H1 (cell line): ENCODE measurements at regions not wholly inside any gene's neighbourhood (a gene's known extent, or its start where the extent isn't known, plus 50 kb on each side); places are given as distances from the start of the nearest gene placed in this dataset.

Experiments used
- CTCF ChIA-PET: fragments of 300-600 bp; sonication (Branson Sonifier 250); formaldehyde crosslinking; loops from one replicate; lab custom pipeline; 2021; ENCODE audit not compliant: partially characterized antibody; lab: Charles Lee
- POLR2A ChIA-PET: fragments of 300-600 bp; sonication (Branson Sonifier 250); formaldehyde crosslinking; loops from one replicate; lab custom pipeline; 2021; ENCODE audit warnings: inconsistent platforms; ENCODE audit not compliant: partially characterized antibody; lab: Charles Lee
- DNase-seq, 2 experiments: peaks; one replicate each; pipeline versions ENCODE4 v3.0.0 to v3.0.0-alpha.2; 2010 to 2022; ENCODE audit warnings: low spot score in 2 of 2, low read depth in 1 of 2, mixed read lengths in 1 of 2
- FAIRE-seq: peaks from 2 replicates; lab custom pipeline; 2011; peaks lifted over from hg19 to GRCh38; lab: Jason Lieb, UNC
- H2AFZ ChIP-seq: 2 replicates; pipeline ENCODE4 v1.8.1; 2012; ENCODE audit warnings: low read length, inconsistent platforms
- H2AK5ac ChIP-seq: 2 replicates; pipeline ENCODE4 v1.6.1; 2013; ENCODE audit warnings: low read depth, low read length
- H2BK120ac ChIP-seq: replicated peaks from 2 replicates; pipeline ENCODE3; 2013; ENCODE audit warnings: low read depth, low read length, inconsistent platforms
- H2BK12ac ChIP-seq: 2 replicates; pipeline ENCODE4 v1.6.1; 2013; ENCODE audit warnings: low read depth, low read length
- H2BK15ac ChIP-seq: 2 replicates; pipeline ENCODE4 v1.6.1; 2013; ENCODE audit warnings: low read length
- H2BK20ac ChIP-seq: 2 replicates; pipeline ENCODE4 v1.6.1; 2013; ENCODE audit warnings: low read length
- H2BK5ac ChIP-seq: 2 replicates; pipeline ENCODE4 v1.6.1; 2013; ENCODE audit warnings: low read depth, low read length
- H3K14ac ChIP-seq: 2 replicates; pipeline ENCODE4 v1.6.1; 2013; ENCODE audit warnings: inconsistent platforms; ENCODE audit not compliant: insufficient read length
- H3K18ac ChIP-seq: 2 replicates; pipeline ENCODE4 v1.6.1; 2013; ENCODE audit warnings: low read length; ENCODE audit errors: extremely low read depth
- H3K23ac ChIP-seq: 2 replicates; pipeline ENCODE4 v1.6.1; 2013; ENCODE audit warnings: inconsistent platforms; ENCODE audit not compliant: insufficient read length
- H3K23me2 ChIP-seq: 2 replicates; pipeline ENCODE4 v1.6.1; 2013; ENCODE audit warnings: low read depth, low read length
- H3K27ac ChIP-seq: 2 replicates; pipeline ENCODE4 v1.6.1; 2011; ENCODE audit warnings: low read depth, low read length, inconsistent platforms
- H3K27me3 ChIP-seq, 4 experiments: replicated peaks in 1 of 4; 1 replicate in 1 of 4; 2 replicates in 3 of 4; pipeline versions ENCODE4 v1.6.1 to v1.8.1; 2011 to 2013; ENCODE audit warnings: low read length in 3 of 4, mild to moderate bottlenecking in 3 of 4, inconsistent platforms in 2 of 4, mixed read lengths in 2 of 4, moderate library complexity in 1 of 4; ENCODE audit not compliant: control insufficient read depth in 3 of 4, insufficient read depth in 3 of 4; ENCODE audit errors: extremely low read depth in 1 of 4
- H3K36me3 ChIP-seq, 4 experiments: 2 replicates each; pipeline versions ENCODE4 v1.6.1 to v1.8.1; 2011 to 2013; ENCODE audit warnings: mild to moderate bottlenecking in 4 of 4, low read length in 3 of 4, moderate library complexity in 2 of 4, control low read depth in 1 of 4, inconsistent platforms in 1 of 4; ENCODE audit not compliant: insufficient read depth in 4 of 4, control insufficient read depth in 2 of 4
- H3K4ac ChIP-seq: replicated peaks from 2 replicates; pipeline ENCODE3; 2013; ENCODE audit warnings: low read length, low read depth, mixed read lengths, inconsistent platforms; ENCODE audit not compliant: insufficient read length
- H3K4me1 ChIP-seq, 4 experiments: replicated peaks in 1 of 4; 1 replicate in 1 of 4; 2 replicates in 3 of 4; pipeline versions ENCODE4 v1.6.1 to v1.8.1; 2011 to 2013; ENCODE audit warnings: low read length in 3 of 4, inconsistent platforms in 2 of 4, mixed read lengths in 1 of 4; ENCODE audit not compliant: insufficient read depth in 4 of 4, control insufficient read depth in 3 of 4
- H3K4me2 ChIP-seq, 2 experiments: 2 replicates each; pipeline versions ENCODE4 v1.6.1 to v1.8.1; 2011 to 2013; ENCODE audit warnings: low read depth in 2 of 2, low read length in 2 of 2, control low read depth in 1 of 2, inconsistent platforms in 1 of 2, mild to moderate bottlenecking in 1 of 2; ENCODE audit not compliant: insufficient read depth in 1 of 2
- H3K4me3 ChIP-seq, 4 experiments: fragments of 200-600, 300-600 bp in 1 of 4; sonication (generic), shearing (Covaris generic), sonication (Bioruptor Twin) in 1 of 4; 2 replicates each; pipeline versions ENCODE4 v1.5.1 to v1.8.1; 2011 to 2016; ENCODE audit warnings: low read length in 4 of 4, low read depth in 3 of 4, control low read depth in 2 of 4, inconsistent platforms in 2 of 4, mild to moderate bottlenecking in 2 of 4, mixed read lengths in 1 of 4, moderate library complexity in 1 of 4; ENCODE audit not compliant: insufficient read depth in 2 of 4; ENCODE audit errors: extremely low read depth in 1 of 4
- H3K56ac ChIP-seq: replicated peaks from 2 replicates; pipeline ENCODE3; 2013; ENCODE audit warnings: low read depth, mild to moderate bottlenecking, mixed read lengths, low read length, inconsistent platforms; ENCODE audit not compliant: insufficient read length
- H3K79me1 ChIP-seq: 2 replicates; pipeline ENCODE4 v1.6.1; 2013; ENCODE audit warnings: low read depth, low read length, control low read depth
- H3K79me2 ChIP-seq, 2 experiments: 2 replicates each; pipeline versions ENCODE4 v1.6.1 to v1.8.1; 2012 to 2013; ENCODE audit warnings: low read length in 2 of 2, mild to moderate bottlenecking in 2 of 2, inconsistent platforms in 1 of 2; ENCODE audit not compliant: insufficient read depth in 2 of 2, control insufficient read depth in 1 of 2
- H3K9ac ChIP-seq, 4 experiments: replicated peaks in 1 of 4; 1 replicate in 1 of 4; 2 replicates in 3 of 4; pipeline versions ENCODE4 v1.6.1 to v1.8.1; 2011 to 2013; ENCODE audit warnings: low read depth in 3 of 4, low read length in 3 of 4, control low read depth in 2 of 4, mild to moderate bottlenecking in 2 of 4, moderate library complexity in 2 of 4, inconsistent platforms in 1 of 4; ENCODE audit errors: extremely low read depth in 1 of 4
- H3K9me3 ChIP-seq, 2 experiments: 2 replicates each; pipeline versions ENCODE4 v1.6.1 to v1.8.1; 2012 to 2013; ENCODE audit warnings: mild to moderate bottlenecking in 2 of 2, moderate library complexity in 2 of 2, control low read depth in 1 of 2, inconsistent platforms in 1 of 2, low read depth in 1 of 2, low read length in 1 of 2, mixed read lengths in 1 of 2; ENCODE audit not compliant: insufficient read depth in 2 of 2
- H4K20me1 ChIP-seq, 2 experiments: replicated peaks in 1 of 2; 2 replicates each; pipeline versions ENCODE3 to v1.8.1; 2011 to 2013; ENCODE audit warnings: inconsistent platforms in 2 of 2, low read length in 2 of 2, mild to moderate bottlenecking in 1 of 2; ENCODE audit not compliant: insufficient read depth in 2 of 2, control insufficient read depth in 1 of 2
- H4K5ac ChIP-seq: 2 replicates; pipeline ENCODE4 v1.6.1; 2013; ENCODE audit warnings: low read length, low read depth, mixed read lengths, inconsistent platforms; ENCODE audit not compliant: insufficient read length
- H4K8ac ChIP-seq: 2 replicates; pipeline ENCODE4 v1.8.0; 2013; ENCODE audit warnings: mild to moderate bottlenecking, moderate library complexity, low read length, inconsistent platforms; ENCODE audit not compliant: insufficient read depth; ENCODE audit errors: extremely low read depth
- H4K91ac ChIP-seq: replicated peaks from 2 replicates; pipeline ENCODE3; 2013; ENCODE audit warnings: low read length, mixed read lengths, inconsistent platforms; ENCODE audit not compliant: insufficient read length
- ASH2L ChIP-seq: fragments of 200-600, 300-600 bp; sonication (generic); IDR thresholded peaks from one replicate; pipeline ENCODE4 v1.7.1; 2017; ENCODE audit warnings: low read length
- BRCA1 ChIP-seq: IDR thresholded peaks from 2 replicates; pipeline ENCODE4 v1.6.1; 2012; ENCODE audit warnings: low read depth, low read length, improper control_type of control experiment
- CBX5 ChIP-seq: fragments of 300-800, 300-1000 bp; sonication (generic); IDR thresholded peaks from 2 replicates; pipeline ENCODE4 v1.7.1; 2016; ENCODE audit warnings: antibody characterized with exemption, low read length, low read depth
- CEBPB ChIP-seq: IDR thresholded peaks from 2 replicates; pipeline ENCODE4 v1.6.1; 2012; ENCODE audit warnings: low read depth, low read length
- CTBP2 ChIP-seq: IDR thresholded peaks from 2 replicates; pipeline ENCODE4 v1.7.0; 2011; ENCODE audit warnings: borderline replicate concordance, mild to moderate bottlenecking, moderate library complexity, mixed read lengths, low read length; ENCODE audit not compliant: insufficient read depth, insufficient read length
- E2F6 ChIP-seq: IDR thresholded peaks from 2 replicates; pipeline ENCODE4 v1.6.1; 2012; ENCODE audit warnings: inconsistent platforms
- EGR1 ChIP-seq: IDR thresholded peaks from 2 replicates; pipeline ENCODE4 v1.6.1; 2011; ENCODE audit warnings: low read depth, low read length, borderline replicate concordance
- EP300 ChIP-seq, 2 experiments: IDR thresholded peaks; 1 replicate in 1 of 2; 2 replicates in 1 of 2; pipeline ENCODE4 v1.6.1; 2011 to 2012; ENCODE audit warnings: low read depth in 2 of 2, low read length in 2 of 2, mild to moderate bottlenecking in 2 of 2, borderline replicate concordance in 1 of 2, inconsistent platforms in 1 of 2, moderate library complexity in 1 of 2
- KDM5A ChIP-seq: fragments of 200-600 bp; IDR thresholded peaks from 2 replicates; pipeline ENCODE4 v1.7.1; 2012; ENCODE audit warnings: mild to moderate bottlenecking, low read length, inconsistent platforms, mixed read lengths
- NANOG ChIP-seq: IDR thresholded peaks from 2 replicates; pipeline ENCODE4 v1.6.1; 2011; ENCODE audit warnings: low read length, low read depth, mild to moderate bottlenecking, inconsistent platforms; ENCODE audit not compliant: insufficient read depth, poor library complexity, severe bottlenecking
- NRF1 ChIP-seq: IDR thresholded peaks from 2 replicates; pipeline ENCODE4 v1.6.1; 2011; ENCODE audit warnings: mild to moderate bottlenecking, low read depth, low read length, improper control_type of control experiment
- RFX5 ChIP-seq: IDR thresholded peaks from 2 replicates; pipeline ENCODE4 v1.6.1; 2011; ENCODE audit warnings: low read depth, low read length, improper control_type of control experiment, borderline replicate concordance
- SAP30 ChIP-seq: fragments of 300-600 bp; sonication (generic); IDR thresholded peaks from 2 replicates; pipeline ENCODE4 v1.7.1; 2012; ENCODE audit warnings: low read length, moderate library complexity, mild to moderate bottlenecking, inconsistent platforms; ENCODE audit not compliant: insufficient read depth, insufficient replicate concordance
- SP2 ChIP-seq: IDR thresholded peaks from 2 replicates; pipeline ENCODE4 v1.6.1; 2012; ENCODE audit warnings: mild to moderate bottlenecking, low read length, inconsistent platforms
- SUZ12 ChIP-seq: fragments of 200-600 bp; sonication (generic); IDR thresholded peaks from 2 replicates; pipeline ENCODE4 v1.6.1; 2012; ENCODE audit warnings: mild to moderate bottlenecking, inconsistent platforms, low read length, moderate library complexity, mixed read lengths
- WGBS, 2 experiments: shearing (Covaris generic) in 1 of 2; methylation state at CpG; one replicate each; pipeline versions ENCODE4 v1.1.6 to v1.1.7; 2013 to 2015; ENCODE audit warnings: low lambda C conversion rate in 2 of 2, mixed read lengths in 2 of 2, inconsistent platforms in 1 of 2, low coverage in 1 of 2, missing lambda C conversion rate in 1 of 2; ENCODE audit not compliant: insufficient replicate concordance in 2 of 2, insufficient coverage in 1 of 2, insufficient read length in 1 of 2; ENCODE audit errors: extremely low coverage in 1 of 2, missing lambda C conversion rate in 1 of 2; 5-methylcytosine and 5-hydroxymethylcytosine counted together

GRCh38 chr11:90556026-90556425 lies 333.2 kb upstream of the CHORDC1 start:
- DNase-seq: no peak
- POLR2A ChIA-PET: no interaction called here
- no peak overlapping the region for H2BK20ac ChIP-seq
- TF ChIP-seq E2F6: no peak
- TF ChIP-seq CBX5: no peak
- no peak for TF ChIP-seq RFX5
- TF ChIP-seq SP2: no peak
- TF ChIP-seq EGR1: no peak
- no peak for TF ChIP-seq KDM5A
- TF ChIP-seq EP300 (IDR thresholded peaks at IDR 0.05; ENCODE audit: borderline replicate concordance in 1 of 2, low read depth in 2 of 2, low read length in 2 of 2): no peak
- no peak for TF ChIP-seq NANOG
- TF ChIP-seq CTBP2: no peak
- TF ChIP-seq SAP30: no peak
- TF ChIP-seq NRF1: no peak
- no peak for TF ChIP-seq BRCA1
- no peak for TF ChIP-seq ASH2L
- TF ChIP-seq CEBPB: no peak
- TF ChIP-seq SUZ12: no peak

More at GRCh38 chr11:90556026-90556425, 333.2 kb upstream of the CHORDC1 start:
- H3K14ac ChIP-seq: no peak overlapping the region
- H4K91ac ChIP-seq: no peak overlapping the region
- CTCF ChIA-PET: interaction anchor here (0.6 kb wide), 1 partner anchor 102 kb away, joined by 3 read pairs; no protein-coding TSS in a partner anchor
- no peak overlapping the region for H2BK15ac ChIP-seq
- H2BK120ac ChIP-seq: no peak overlapping the region
- no peaks in the 10 kb centered on the region for H3K79me1 ChIP-seq
- no peak overlapping the region for H3K56ac ChIP-seq
- H3K9me3 ChIP-seq: no peaks in the 10 kb centered on the region
- no peak for FAIRE-seq
- H4K20me1 ChIP-seq: no peaks in the 10 kb centered on the region
- H2BK12ac ChIP-seq: no peak overlapping the region
- H3K18ac ChIP-seq: no peak overlapping the region
- H3K36me3 ChIP-seq: no peaks in the 10 kb centered on the region
- no peak overlapping the region for H3K23ac ChIP-seq
- H2AFZ ChIP-seq: no peak overlapping the region
- H3K4me1 ChIP-seq: no peaks in the 10 kb centered on the region
- H4K8ac ChIP-seq: no peak overlapping the region
- H3K27me3 ChIP-seq: no peaks in the 10 kb centered on the region
- H4K5ac ChIP-seq: no peak overlapping the region
- H3K9ac ChIP-seq: no peak overlapping the region
- no peak overlapping the region for H3K4me3 ChIP-seq
- no peak overlapping the region for H2BK5ac ChIP-seq
- no peaks in the 10 kb centered on the region for H3K79me2 ChIP-seq
- no peaks in the 10 kb centered on the region for H3K23me2 ChIP-seq
- no peak overlapping the region for H3K4me2 ChIP-seq
- no peak overlapping the region for H2AK5ac ChIP-seq
- 81% methylated on average over 1 of the region's 1 CpG; no CpG with 5 or more reads in 1 of the 2 experiments for WGBS, 2 experiments
- H3K27ac ChIP-seq: no peak overlapping the region
- H3K4ac ChIP-seq: no peak overlapping the region
